Activated gamma-delta T cell (primary cell): ENCODE measurements at regions not wholly inside any gene's neighbourhood (a gene's known extent, or its start where the extent isn't known, plus 50 kb on each side); places are given as distances from the start of the nearest gene placed in this dataset.
"Not testable (repeated sequence)": the region's sequence is repeated elsewhere in the genome, so short reads cannot be mapped to it uniquely, and the experiment has no call there.

Experiments
- DNase-seq: peaks from one replicate; lab custom pipeline; 2025; lab: John Stamatoyannopoulos, UW

DNA sequence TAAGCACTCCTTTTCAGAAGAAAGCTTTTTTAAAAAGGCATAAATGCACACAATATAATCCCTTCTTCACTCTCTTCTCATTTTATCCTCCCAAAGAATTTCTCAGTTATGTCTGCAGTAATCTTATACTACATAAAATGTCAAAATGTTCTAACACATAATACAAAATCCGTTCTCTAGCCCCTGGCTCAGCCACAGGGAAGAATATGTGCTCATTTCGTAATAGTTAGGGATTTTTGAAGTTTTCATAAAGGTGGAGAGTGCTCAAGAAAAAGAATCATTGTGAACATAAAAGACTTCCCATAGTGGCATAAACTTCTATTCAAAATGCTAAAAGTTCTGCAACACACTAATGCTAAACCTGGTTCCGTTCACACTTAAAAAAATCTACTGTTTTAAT is 1410.7 kb upstream of the C9orf72 start:
- DNase-seq = no peak

DNA sequence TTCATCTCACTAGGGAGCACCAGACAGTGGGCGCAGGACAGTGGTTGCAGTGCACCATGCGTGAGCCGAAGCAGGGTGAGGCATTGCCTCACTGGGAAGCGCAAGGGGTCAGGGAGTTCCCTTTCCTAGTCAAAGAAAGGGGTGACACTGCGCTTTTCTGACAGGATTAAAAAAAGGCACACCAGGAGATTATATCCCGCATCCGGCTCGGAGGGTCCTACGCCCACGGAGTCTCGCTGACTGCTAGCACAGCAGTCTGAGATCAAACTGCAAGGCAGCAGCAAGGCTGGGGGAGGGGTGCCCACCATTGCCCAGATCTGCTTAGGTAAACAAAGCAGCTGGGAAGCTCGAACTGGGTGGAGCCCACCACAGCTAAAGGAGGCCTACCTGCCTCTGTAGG is 1416.7 kb upstream of the C9orf72 start:
- not testable (repeated sequence) for DNase-seq

DNA sequence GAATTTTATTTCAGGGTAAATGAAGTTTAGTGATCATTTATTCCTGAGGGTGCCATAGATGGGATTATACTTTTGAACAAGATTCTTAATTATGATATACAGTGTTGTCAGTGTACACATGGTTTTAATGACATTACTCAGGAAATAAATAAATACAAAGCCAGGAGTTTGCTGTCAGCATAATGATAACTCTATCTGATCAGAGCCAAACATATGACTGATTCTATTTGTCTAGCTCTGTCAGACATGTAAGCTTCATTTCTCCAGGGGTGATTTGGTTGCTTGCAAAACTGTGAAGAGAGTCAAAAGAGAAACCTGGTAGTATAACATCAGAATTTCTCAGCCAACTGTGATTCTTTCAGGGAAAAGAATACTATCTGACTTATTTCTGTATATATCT is 1425.8 kb upstream of the C9orf72 start:
- no peak for DNase-seq

DNA sequence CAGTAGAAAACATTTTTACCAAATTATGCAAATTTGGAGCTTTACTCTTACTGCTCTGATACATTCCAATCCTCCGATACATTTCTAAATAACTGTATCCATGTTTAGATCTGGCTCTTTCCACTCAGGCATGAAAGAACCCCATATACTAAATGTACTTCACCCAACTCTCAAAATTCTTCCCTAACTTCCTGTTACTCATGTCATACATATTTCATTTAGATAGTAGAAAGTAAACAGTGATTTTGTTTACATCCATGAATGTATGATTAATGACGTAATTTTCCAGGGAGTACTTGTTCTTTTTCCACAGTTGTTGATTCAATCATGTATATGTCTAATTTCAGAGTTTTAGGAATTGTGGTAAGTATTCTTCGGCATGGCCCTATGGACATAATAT is 1426.5 kb upstream of the C9orf72 start:
- no peak for DNase-seq

DNA sequence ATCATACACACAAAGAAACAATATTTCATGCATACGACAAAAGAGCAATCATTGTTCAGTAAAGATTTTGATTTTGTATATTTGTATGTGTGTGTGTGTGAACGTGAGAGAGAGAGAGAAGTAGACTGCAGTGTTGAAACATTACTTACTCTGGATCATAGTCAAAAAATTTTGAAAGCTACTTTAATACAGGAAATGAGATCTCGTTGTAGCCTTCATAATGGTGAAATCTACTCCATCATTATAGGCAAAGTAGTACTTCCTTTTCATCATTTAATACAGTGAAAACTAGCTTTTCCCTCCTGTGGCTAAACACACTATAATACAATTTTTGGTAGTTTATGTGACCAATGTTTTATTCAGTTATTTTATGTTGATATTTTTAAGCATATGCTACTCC is 1427.7 kb upstream of the C9orf72 start:
- DNase-seq = no peak

DNA sequence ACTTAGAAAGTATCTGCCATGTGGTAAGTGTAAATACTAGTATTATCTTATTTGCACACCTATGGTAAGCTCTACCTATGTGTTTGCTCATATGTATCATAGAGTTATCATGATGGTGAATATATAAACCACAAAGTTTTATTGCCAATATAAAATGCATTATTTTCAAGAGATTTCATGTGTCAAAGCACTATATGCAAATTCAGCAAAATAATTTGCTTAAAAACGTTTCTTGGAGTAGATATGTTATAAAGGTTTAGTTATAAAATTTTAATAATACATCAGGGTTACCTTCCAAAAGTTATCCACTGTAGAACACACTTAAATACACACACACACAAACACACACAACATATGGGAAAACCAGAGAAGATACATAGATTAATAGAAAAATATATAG is 1431.7 kb upstream of the C9orf72 start:
- no peak for DNase-seq

DNA sequence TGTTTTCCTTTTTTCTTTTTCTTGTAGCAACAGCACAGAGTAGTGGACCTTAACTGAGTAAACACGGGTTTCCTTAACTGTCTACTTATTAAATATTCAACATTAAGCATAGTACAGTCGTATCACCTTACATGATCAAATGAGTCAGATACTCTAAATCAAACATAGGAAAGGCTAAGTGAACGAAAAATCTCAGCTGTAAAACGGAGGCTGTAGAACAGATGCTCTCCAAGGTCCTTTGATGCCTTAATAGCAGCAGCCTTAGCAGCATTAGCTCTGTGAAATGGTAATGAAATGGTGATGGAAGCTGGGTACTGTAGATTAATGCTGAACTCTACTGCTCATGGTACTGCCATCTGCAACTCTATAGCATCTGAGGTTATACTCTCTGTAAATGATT is 1433.3 kb upstream of the C9orf72 start:
- DNase-seq = no peak

DNA sequence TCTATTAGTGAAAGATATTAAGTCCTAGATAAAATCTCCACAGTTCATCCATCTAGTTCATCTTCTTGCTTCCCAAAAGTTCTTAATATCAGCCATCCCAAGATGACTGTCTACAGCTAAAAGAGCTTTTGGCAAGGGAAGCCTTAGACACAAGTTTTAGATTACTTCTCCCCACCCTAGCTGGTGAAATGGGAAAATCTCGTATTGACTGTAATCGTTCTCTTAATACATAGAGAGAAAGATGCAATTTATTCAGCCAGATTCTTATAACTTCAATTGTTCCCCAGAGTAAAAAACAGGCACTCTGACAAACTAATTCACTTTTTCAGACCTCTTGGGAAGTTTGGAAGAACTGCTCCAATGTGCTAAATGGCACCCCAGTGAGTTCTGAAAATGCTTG is 1439.6 kb upstream of the C9orf72 start:
- DNase-seq = no peak

DNA sequence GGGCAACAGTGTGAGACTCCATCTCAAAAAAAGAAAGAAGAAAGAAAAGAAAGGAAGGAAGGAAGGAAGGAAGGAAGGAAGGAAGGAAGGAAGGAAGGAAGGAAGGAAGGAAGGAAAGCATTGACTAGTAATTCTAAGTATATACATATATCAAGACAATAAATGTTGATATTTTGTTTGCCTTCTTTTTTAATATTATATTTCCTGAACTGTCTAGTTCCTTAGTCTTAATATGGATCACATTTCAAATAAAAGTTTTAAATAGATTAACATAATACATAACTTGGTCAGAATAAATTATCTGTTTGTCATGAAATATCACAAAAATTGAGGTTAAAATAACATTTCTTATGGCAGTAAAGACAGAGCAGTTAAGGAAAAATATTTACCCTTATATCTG is 1448.4 kb upstream of the C9orf72 start:
- no peak for DNase-seq

DNA sequence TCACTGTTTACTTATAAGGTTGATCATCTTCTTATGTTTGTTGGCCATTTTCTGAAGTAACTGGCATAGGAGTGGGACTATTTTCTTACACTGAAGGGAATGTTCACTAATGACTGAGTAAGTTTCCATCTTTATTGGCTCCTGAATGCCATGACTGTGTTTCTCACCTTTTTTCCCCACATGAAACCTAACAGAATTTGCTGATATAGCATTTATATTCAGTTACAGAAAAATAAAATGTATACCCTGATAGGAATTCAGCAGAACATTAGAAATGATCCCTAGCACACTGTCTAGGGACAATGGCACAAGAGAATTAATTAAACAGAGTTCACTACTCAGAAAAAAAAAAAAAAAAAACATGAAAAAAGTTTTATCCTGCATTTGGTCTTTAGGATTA is 1465.1 kb upstream of the C9orf72 start:
- no peak for DNase-seq

DNA sequence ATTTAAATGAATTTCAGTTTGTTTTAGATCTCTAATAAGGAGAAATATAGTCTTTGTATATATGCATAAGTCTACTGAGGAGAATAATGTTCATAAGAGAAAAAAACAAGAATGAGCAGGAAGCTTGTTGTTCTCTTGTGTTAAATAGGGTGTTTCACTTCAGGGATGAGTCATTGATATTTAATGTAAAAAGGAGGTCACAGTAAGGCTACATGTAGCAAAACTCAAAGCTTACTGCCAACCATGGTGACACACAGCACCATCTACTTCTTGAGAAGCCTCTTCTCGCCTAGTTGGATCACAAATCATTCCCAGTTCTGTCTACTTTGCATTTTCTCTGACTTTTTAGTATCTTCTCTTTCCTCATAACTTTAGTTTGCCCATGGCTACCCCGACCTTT is 1466.0 kb upstream of the C9orf72 start:
- no peak for DNase-seq

DNA sequence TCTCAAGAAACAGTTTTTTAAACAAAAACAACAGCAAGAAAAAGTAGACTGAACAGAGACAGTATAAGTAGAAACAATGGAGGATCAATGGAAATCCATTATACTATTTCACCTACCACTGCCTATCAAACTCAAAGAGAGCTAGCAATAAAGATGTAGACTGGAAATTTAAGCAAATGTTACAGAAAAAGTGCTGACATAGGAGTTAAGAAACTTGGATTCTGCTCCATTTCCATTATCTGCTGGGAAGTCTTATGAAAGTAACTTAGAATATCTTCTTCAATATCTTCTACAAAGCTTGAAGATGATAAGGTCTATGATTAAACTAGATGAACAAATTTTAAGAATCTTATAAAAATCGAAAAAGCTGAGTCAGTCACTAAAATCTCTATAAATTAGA is 1469.8 kb upstream of the C9orf72 start:
- no peak for DNase-seq

DNA sequence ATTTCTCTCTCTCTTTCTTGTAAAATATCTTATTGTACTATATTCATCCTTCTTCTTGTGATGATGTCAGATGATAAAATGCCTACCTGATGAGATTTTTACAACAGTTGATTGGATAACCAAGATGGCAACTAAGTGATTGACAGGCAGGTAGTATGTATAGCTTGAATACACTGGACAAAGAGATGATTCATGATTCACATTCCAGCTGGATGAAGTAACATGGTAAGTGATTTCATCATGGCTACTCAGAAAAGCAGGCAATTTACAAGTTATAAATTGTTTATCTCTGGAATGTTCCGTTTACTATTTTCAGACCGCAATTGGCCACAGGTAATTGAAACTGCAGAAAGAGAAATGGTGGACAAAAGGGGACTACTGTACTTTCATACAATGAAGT is 1471.7 kb upstream of the C9orf72 start:
- DNase-seq = no peak

DNA sequence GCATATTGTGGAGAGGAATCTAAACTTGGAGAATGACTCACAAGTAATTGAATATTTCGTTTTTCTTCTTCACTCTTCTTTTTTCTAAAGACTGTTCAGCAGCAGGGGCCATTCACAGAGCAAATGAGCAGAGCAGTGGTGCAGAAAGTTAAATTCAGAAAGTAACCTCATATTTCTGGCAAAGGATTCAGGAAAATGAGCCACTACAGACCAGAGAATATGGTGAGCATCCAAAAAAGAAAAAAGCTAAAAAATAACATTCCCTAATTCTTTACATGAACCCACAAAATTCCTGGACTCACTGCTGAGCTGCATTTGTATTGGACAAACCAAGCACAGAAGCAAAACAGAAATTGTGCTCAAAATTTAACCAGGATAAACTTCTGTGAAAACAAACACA is 1486.8 kb upstream of the C9orf72 start:
- no peak for DNase-seq

DNA sequence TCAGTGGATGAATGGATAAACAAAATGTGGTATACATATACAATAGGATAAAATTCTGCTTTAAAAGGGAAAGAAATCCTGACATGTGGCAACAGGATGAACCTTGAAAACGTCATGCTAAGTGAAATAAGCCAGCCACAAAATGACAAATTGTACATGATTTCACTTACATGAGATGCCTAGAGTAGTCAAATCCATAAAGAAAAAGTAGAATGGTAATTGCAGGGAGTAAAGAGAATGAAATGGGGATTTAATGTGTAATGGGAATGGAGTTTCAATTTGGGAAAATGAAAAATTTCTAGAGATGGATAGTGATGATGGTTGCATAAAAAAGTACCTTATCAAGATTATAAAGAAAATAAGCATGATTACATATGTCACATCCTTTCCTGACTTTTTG is 1489.2 kb upstream of the C9orf72 start:
- DNase-seq = no peak

DNA sequence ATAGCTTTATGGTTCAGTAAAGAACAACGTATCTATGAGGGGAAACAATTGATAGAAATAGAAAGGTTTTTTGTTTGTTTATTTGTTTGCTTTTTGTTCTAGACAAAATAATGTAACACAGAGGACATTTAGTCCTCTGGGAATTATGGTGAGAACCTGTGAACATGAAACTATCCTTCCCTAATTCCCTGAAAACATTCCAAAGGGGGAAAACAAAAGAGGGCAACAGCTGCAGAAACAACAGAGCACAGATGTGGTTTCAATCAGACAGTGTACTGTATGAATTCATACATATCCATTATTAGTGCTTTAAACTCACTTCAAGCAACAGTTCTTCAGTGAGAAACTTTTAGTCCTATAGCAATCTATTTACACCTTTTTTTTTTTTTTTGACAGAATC is 1489.8 kb upstream of the C9orf72 start:
- no peak for DNase-seq

DNA sequence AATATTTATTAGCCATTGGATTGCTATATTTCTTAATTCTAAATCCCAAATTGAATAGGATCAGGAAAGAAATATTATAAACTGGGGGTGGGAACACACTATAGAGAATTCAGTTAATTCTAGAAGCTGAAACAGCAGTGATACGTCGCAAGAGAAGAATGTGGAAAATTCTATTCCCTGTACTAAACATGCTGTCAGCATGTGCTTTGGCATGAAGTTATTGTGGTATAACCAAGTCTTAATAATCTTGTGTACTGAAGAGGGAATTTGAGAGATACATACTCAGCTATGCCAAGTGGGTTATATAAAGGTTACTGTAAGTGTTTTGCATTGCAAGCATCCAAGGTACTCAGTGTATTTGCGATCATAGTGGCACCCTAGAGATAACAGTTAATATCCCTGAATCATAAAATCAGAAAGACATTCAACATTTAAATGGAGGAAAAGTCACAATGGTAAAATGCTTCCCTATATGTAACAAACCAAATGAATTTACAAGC is 1492.9 kb upstream of the C9orf72 start:
- no peak for DNase-seq

DNA sequence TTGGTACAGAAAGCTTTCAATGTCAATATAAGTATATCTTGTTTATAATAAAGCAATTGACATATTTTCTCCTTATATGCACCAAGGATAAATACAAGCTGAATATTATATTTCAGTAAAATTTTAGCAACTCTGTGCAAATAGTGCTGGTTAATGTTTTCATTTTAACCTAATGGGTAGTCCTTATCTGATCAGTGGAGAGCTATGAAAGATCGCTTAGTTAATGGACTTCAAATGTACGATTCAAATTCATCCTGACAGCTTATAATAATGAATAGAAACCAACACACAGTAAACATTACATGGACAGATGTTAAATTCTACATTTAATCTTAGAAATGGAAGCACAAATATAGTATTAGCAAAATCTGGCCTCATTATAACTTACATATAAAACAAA is 1495.2 kb upstream of the C9orf72 start:
- DNase-seq = no peak

DNA sequence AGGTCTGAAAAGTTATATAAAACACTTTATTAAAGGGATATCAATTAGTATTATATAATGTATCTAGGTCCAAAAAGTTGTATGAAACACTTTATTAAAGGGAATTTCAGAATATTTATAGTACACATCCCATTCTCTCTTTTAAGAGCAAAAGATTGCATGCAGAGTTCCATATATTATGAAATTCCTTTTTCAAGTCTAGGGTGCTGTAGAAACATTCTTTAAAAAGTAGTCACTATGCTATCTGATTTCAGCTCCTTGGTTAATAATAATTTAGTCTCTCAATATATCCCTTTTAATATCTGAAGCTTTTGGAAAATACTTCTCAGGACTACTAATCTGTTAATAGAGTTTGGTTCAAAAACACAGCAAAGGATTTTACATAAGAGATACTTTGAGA is 1496.1 kb upstream of the C9orf72 start:
- DNase-seq = no peak

DNA sequence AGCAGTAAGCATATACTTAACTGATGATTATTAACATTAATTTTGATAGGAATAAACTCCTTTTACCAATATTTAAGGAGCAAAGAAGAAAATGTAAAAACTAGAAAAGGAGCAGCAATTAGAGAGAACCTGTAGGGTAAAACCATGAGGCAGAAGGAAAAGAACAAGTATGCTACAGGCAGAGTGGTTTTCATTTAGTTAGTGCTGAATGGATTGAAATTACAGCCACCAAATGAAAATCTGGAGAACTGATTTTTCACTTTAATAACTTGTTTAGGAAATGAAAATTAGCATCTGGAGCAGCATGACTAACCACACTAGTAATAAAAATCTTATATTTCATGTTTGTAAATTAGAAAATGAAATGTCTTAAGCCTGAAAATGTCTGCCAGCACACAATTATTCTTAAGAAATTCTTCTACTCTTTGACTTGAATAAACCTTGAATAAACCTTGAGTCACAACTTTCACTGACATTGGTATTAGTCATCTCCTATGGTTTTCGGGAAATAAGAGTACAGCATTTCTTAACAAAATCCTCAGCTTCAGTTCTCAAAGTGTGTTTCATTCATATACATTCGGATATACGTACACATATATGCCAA is 1504.9 kb upstream of the C9orf72 start:
- DNase-seq = no peak

DNA sequence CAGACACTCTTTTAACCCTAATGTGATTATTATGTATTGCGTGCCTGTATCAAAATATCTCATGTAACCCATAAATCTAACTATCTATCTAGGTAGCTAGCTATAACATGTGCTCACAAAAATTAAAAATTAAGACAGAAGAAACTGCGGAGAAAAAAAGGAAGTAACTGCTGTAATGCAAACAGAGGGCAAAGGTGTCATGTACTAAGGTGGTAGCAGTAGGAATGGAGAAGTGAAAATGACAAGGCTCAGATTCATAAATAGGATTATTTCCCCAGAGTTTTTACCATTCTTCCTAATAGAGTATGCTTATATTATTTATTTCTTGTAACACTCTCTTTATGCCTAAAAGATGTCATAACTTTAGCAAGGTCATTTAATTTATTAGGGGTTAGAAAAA is 1527.5 kb upstream of the C9orf72 start:
- no peak for DNase-seq

DNA sequence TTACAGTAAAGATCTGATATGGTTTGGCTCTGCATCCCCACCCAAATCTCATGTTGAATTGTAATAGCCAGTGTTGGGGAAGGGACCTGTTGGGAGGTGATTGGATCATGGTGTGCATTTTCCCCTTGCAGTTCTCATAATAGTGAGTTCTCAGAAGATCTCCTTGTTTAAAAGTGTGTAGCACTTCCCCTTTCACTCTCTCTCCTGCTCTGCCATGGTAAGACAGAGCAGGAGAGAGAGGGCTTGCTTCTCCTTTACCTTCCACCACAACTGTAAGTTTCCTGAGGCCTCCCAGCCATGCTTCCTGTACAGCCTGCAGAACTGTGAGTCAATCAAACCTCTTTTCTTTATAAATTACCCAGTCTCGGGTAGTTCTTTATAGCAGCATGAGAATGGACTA is 1530.9 kb upstream of the C9orf72 start:
- not testable (repeated sequence) for DNase-seq

DNA sequence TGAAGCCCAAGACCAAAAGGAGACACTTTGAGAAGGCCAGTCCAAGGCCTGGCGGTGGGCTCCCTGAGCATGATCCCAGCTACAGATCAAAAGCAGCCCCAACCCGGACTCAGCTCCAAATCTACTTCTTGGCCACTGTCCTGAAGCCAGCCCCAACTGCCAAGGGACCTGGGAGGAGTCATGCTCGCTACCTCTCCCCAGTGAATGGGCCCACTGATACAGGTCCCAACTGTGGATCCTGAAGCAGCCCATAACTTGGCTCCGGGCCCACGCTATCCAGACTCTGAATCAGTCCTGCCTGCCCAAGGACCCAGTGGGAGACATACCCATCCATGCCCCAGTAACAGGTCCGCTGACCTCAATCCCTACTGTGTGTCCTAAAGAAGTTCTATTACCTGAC is 1545.3 kb upstream of the C9orf72 start:
- DNase-seq = no peak

DNA sequence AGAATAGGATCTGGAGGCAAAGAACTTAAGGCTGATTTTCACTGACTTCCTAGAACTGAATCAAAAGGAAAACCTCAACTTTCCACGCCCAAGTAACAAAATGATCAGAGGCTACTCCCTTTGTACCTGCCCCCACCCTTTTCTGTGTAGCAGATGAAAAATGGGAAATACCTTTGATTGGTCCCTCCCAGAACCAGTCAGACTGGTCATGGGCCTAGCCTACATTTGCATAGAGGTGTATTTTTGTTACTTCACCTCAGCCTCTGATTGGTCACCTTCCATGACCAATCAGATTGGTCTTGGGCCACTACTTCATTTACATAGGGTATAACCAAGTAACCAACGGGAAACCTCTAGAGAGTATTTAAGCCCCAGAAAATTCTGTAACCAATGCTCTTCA is 1553.5 kb upstream of the C9orf72 start:
- no peak for DNase-seq

DNA sequence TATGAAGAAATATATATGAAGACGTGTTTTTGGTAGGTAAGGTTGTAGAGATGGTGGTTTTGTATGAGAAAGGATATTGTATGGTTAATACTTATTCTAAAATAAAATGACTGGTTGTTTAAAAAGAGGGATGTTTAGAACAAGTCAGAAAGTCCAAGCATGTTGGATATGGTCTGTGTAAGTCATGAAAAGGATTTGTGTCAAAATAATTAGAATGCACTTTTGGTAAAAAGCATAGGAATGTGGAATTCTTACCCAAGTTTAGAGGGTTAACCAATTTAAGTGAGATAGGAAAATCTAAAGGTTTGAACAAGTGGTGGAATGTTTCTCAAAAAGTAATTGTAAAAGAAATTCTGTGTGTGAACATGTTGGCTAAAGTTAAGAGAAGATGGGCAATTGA is 1556.5 kb upstream of the C9orf72 start:
- DNase-seq = no peak
